HUES48 (cell line): ENCODE measurements at regions not wholly inside any gene's neighbourhood (a gene's known extent, or its start where the extent isn't known, plus 50 kb on each side); places are given as distances from the start of the nearest gene placed in this dataset.
"Not testable (repeated sequence)": the region's sequence is repeated elsewhere in the genome, so short reads cannot be mapped to it uniquely, and the experiment has no call there.

ENCODE experiments used
- H3K27ac ChIP-seq: one replicate; pipeline ENCODE4 v1.7.0; 2013; ENCODE audit warnings: low read depth, low read length, inconsistent platforms
- H3K27me3 ChIP-seq: 2 replicates; pipeline ENCODE4 v1.6.1; 2013; ENCODE audit warnings: mild to moderate bottlenecking, low read length; ENCODE audit not compliant: control insufficient read depth, insufficient read depth
- H3K36me3 ChIP-seq: 2 replicates; pipeline ENCODE4 v1.6.1; 2013; ENCODE audit warnings: low read length; ENCODE audit not compliant: control insufficient read depth, insufficient read depth
- H3K4me1 ChIP-seq: 2 replicates; pipeline ENCODE4 v1.6.1; 2013; ENCODE audit warnings: mild to moderate bottlenecking, low read length; ENCODE audit not compliant: control insufficient read depth, insufficient read depth
- H3K4me3 ChIP-seq: 2 replicates; pipeline ENCODE4 v1.5.1; 2013; ENCODE audit warnings: mild to moderate bottlenecking, low read depth, low read length
- H3K9ac ChIP-seq: 2 replicates; pipeline ENCODE4 v1.6.1; 2013; ENCODE audit warnings: mild to moderate bottlenecking, low read depth, low read length, moderate library complexity
- H3K9me3 ChIP-seq: 2 replicates; pipeline ENCODE4 v1.6.1; 2013; ENCODE audit warnings: low read length; ENCODE audit not compliant: control insufficient read depth, insufficient read depth

DNA sequence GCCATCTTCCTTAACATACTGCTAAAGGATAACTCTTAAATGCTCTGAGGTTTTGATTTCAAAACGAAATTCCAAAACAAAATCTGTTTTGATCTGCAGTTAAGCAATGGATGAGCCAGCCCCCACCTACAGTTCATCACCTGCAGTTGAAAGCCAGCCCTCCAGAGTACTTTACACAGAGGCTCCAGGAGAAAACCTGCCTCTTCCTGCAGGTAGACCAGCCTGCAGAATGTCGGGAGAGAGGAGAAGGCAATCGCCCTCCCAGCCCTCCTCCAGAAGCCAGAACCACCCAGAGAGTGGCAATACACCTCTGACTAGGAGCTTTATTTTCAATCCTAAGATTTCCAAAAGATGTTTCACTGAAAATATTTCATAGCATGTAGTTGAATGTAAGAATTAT, 798.1 kb downstream of the GATA3 start:
- Histone ChIP-seq H3K4me1 (no peaks in the 10 kb centered on the region), H3K27ac (no peak overlapping the region), H3K9me3 (no peaks in the 10 kb centered on the region), H3K9ac (no peak overlapping the region), H3K4me3 (no peak overlapping the region), H3K27me3 (no peaks in the 10 kb centered on the region), H3K36me3 (no peaks in the 10 kb centered on the region)

- Histone ChIP-seq H3K27ac (no peak overlapping the region), H3K9ac (no peak overlapping the region), H3K9me3 (no peaks in the 10 kb centered on the region), H3K36me3 (no peaks in the 10 kb centered on the region), H3K27me3 (no peaks in the 10 kb centered on the region), H3K4me1 (no peaks in the 10 kb centered on the region), H3K4me3 (no peak overlapping the region)
Observed at GRCh38 chr10:8853048-8853447, 798.6 kb downstream of the GATA3 start.

- not testable (repeated sequence) for H3K36me3 ChIP-seq, H3K4me3 ChIP-seq, H3K9ac ChIP-seq, H3K9me3 ChIP-seq, H3K27ac ChIP-seq, H3K27me3 ChIP-seq, H3K4me1 ChIP-seq
Observed at GRCh38 chr10:8868924-8869323, 814.4 kb downstream of the GATA3 start.

- H3K4me3 ChIP-seq, result no peak overlapping the region
- no peak overlapping the region for H3K9ac ChIP-seq
- H3K27ac ChIP-seq, result no peak overlapping the region
- H3K36me3 ChIP-seq, result no peaks in the 10 kb centered on the region
- no peaks in the 10 kb centered on the region for H3K4me1 ChIP-seq
- no peaks in the 10 kb centered on the region for H3K27me3 ChIP-seq
- no peaks in the 10 kb centered on the region for H3K9me3 ChIP-seq
Observed at GRCh38 chr10:8873310-8873709, 818.8 kb downstream of the GATA3 start.

DNA sequence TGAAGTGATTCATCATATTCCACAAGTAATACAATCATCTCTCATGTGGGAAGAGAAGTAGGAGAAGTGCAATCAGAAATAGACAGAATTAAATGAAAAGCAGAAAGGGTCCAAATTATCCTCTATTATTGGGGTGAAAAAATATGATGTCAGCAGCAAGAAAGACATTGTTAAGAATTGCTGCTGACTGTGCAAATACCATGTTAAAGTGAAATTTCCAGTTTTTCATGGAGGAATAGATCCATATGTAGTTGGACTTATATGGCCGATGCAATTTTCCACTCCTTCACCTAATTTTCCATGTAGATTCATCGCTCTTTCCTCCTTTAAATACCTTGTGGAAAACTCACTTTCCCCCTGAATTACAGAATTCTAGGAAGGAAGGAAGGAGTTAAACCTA, 819.8 kb downstream of the GATA3 start:
- H3K27ac ChIP-seq, result no peak overlapping the region
- no peak overlapping the region for H3K9ac ChIP-seq
- H3K4me3 ChIP-seq, result no peak overlapping the region
- H3K36me3 ChIP-seq, result no peaks in the 10 kb centered on the region
- no peaks in the 10 kb centered on the region for H3K9me3 ChIP-seq
- no peaks in the 10 kb centered on the region for H3K4me1 ChIP-seq
- H3K27me3 ChIP-seq, result no peaks in the 10 kb centered on the region

GRCh38 chr10:8874972-8875371, 820.5 kb downstream of the GATA3 start:
- Histone ChIP-seq H3K4me1 (no peaks in the 10 kb centered on the region), H3K27ac (no peak overlapping the region), H3K4me3 (no peak overlapping the region)

DNA sequence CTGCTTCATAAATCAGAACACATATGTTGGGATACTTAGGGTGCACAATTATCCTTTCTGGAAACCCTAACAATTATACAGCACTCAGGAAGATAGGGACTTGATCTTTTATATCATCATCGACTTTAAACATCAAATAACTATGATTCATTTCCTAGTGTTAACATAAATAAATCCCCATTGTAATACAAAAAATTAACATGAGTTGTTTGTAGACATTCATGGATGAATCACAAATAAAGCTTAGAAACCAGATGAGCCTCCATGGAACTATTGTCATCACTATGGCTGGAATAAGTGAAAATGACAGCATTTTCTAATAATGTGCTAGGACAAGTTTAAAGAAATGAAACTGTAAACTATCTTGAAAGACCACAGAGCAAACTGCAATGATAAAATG, 821.7 kb downstream of the GATA3 start:
- Histone ChIP-seq H3K27ac (no peak overlapping the region), H3K4me1 (no peaks in the 10 kb centered on the region), H3K9ac (no peak overlapping the region)

More at GRCh38 chr10:8874972-8875371, 820.5 kb downstream of the GATA3 start:
- H3K9me3 ChIP-seq, result no peaks in the 10 kb centered on the region
- H3K27me3 ChIP-seq, result no peaks in the 10 kb centered on the region
- H3K9ac ChIP-seq, result no peak overlapping the region
- H3K36me3 ChIP-seq, result no peaks in the 10 kb centered on the region

DNA sequence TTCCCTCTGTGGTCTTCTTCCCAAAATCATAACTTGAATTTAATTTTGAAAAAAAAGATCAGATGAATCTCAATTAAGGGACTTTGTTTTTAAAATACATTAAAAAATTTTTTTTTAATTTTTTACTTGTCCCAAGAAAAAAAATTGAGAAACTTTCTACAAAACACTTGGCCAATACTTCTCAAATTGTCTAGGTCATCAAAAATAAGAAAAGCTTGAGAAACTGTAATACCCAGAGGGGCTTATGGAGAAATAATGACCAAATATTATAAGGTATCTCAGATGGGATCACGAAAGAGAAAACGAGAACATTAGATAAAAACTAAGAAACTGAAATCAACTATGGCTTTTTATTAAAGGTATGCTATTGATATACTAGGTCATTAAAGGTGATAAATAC, 835.0 kb downstream of the GATA3 start:
- H3K27me3 ChIP-seq, result no peaks in the 10 kb centered on the region
- H3K4me3 ChIP-seq, result no peak overlapping the region
- no peak overlapping the region for H3K9ac ChIP-seq
- no peaks in the 10 kb centered on the region for H3K36me3 ChIP-seq
- no peak overlapping the region for H3K27ac ChIP-seq
- no peaks in the 10 kb centered on the region for H3K4me1 ChIP-seq
- H3K9me3 ChIP-seq, result no peaks in the 10 kb centered on the region

More for the DNA sequence above, 821.7 kb downstream of the GATA3 start:
- no peaks in the 10 kb centered on the region for H3K27me3 ChIP-seq
- H3K9me3 ChIP-seq, result no peaks in the 10 kb centered on the region
- H3K4me3 ChIP-seq, result no peak overlapping the region
- H3K36me3 ChIP-seq, result no peaks in the 10 kb centered on the region

DNA sequence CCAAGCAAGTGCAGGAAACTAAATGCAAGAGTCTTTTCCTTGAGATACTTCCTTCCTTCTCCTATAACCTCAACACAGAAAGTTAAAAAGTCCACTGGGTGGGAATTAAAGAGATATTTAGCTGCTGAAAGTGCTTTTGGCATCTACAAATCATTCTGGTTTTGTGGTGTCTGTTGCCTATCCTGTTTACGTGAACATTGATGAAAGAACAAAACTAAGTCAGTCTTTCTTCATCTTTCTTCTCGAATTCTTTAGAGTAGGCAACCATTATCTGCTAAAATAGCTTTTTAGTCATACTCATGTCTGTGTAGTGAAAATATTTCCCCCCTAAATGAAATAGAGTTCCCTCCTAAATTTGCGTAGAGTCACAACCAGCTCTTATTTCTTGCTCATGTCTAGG, 838.6 kb downstream of the GATA3 start:
- Histone ChIP-seq H3K9ac (no peak overlapping the region), H3K27ac (no peak overlapping the region), H3K36me3 (no peaks in the 10 kb centered on the region), H3K9me3 (no peaks in the 10 kb centered on the region), H3K27me3 (no peaks in the 10 kb centered on the region), H3K4me3 (no peak overlapping the region), H3K4me1 (no peaks in the 10 kb centered on the region)

DNA sequence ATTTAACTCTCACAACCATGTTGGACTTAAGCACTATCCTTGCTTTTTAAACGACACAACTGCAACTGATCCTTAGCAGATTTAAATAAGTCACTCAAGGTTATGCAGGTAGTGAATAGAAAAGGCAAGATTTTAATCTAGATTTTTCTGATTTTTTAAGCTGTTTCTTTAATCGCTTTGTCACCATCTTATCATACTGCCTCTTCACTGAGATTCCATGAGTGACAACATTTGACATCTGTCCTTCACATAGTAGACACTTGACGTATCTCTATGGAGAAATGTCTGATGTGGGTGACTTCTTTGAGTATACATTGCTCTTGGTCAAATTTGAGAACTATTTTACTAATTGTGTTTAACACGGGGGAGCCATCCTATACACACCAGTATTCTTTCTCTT, 839.7 kb downstream of the GATA3 start:
- no peaks in the 10 kb centered on the region for H3K4me1 ChIP-seq
- H3K27ac ChIP-seq, result no peak overlapping the region
- no peaks in the 10 kb centered on the region for H3K27me3 ChIP-seq
- H3K9me3 ChIP-seq, result no peaks in the 10 kb centered on the region
- no peak overlapping the region for H3K4me3 ChIP-seq
- H3K36me3 ChIP-seq, result no peaks in the 10 kb centered on the region
- H3K9ac ChIP-seq, result no peak overlapping the region

DNA sequence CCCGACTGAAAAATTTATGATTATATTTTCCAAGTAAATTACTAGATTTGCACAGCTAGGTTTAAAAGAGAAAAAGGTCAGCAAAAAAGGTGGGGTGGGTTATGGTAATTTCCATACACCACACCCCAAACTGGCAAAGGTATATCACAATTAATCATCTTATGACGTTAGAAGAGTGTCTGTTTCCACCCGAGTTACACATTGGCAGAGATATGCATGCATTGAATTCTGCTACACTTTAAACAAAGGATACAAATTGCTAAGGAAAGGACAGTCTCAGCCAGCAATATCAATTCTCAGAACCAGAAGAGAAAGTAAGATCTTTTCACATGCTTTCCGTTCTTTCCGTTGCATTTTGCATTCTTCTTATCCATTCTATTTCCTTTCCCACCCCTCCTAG, 843.3 kb downstream of the GATA3 start:
- Histone ChIP-seq H3K4me3 (no peak overlapping the region), H3K9me3 (no peaks in the 10 kb centered on the region), H3K27me3 (no peaks in the 10 kb centered on the region), H3K4me1 (no peaks in the 10 kb centered on the region), H3K36me3 (no peaks in the 10 kb centered on the region), H3K9ac (no peak overlapping the region), H3K27ac (no peak overlapping the region)

GRCh38 chr10:8898745-8899330, 844.4 kb downstream of the GATA3 start:
- Histone ChIP-seq H3K4me1 (no peaks in the 10 kb centered on the region), H3K4me3 (no peak overlapping the region), H3K36me3 (no peaks in the 10 kb centered on the region), H3K9me3 (no peaks in the 10 kb centered on the region), H3K9ac (no peak overlapping the region), H3K27me3 (no peaks in the 10 kb centered on the region), H3K27ac (no peak overlapping the region)
